ENCODE measurements at regions not wholly inside any gene's neighbourhood (a gene's known extent, or its start where the extent isn't known, plus 50 kb on each side); places are given as distances from the start of the nearest gene placed in this dataset.
A peak's percentile ranks its signal among the peaks of the same experiment; 100 is the strongest.

DNA sequence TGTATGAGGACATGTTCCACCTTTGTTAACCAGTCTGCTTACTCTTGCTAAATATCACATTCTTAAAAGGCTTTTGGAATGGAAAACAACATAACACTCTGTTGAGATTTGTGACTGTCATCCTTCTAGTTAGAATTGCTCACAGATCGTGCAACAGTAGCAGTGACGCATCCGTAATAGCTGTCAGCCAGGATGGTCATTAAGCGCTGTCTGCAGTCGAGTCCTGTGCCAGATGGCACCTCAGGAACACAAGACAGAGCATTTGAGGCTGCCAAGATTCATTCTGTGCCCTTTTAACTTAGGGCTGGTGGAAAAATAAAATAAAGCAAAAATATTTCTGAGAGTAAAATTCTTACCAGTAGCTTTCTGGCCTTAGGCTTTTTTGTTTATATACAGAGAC is 348.6 kb downstream of the ANKRD7 start:
- peak; percentile 2 to 14 (median 3) for DNase-seq

DNA sequence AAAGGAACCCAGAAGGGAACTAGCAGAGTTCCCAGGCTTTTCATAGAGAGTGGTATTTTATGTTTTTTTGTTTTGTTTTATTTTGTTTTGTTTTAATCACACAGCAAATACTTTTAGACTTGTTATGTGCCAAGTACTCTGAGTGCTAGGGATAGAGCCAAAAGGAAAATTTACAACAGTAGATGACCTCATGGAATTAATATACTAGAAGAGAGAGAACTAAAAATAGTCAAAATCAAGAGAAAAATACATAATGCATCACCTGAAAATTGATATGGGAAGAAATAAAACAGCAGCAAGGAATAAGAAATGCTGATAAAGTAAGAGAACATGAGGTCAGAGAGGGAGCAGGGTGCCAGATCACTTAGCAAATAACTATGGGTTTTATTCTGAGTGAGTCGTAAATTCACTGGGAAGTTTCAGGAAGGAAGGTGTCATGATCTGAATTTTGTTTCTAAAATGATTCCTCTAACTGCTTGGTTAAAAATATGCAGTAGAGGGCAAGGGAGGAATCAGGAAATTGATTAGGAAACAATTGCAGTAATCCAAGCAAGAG is 351.0 kb downstream of the ANKRD7 start:
- peak in 2 of 3 donors; percentile 8 to 18 for DNase-seq

DNA sequence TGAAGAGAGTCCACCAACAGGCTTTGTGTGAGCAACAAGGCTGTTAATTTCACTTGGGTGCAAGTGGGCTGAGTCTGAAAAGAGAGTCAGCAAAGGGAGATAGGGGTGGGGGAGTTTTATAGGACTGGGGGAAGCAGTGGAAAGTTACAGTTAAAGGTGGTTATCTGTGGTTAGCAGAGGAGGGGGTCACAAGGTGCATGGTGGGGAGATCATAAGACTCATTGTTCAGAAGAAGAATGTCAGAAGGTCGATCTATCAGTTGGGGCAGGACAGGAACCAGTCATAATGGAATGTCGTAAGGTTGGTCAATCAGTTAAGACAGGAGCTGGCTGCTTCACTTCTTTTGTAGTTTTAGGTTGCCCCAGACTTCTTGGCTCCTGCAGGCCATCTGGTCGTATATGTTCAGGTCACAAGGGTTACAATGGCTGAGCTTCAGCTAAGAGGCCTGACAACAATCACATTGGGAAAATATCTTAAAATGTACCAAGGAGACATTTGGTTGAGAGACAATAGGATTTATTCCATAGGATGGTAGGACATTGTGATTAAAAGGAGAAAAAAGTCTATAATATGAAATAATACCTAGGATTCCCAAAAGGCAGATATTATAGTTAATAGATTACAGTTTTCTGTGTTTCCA is 356.4 kb downstream of the ANKRD7 start:
- DNase-seq = no peak

DNA sequence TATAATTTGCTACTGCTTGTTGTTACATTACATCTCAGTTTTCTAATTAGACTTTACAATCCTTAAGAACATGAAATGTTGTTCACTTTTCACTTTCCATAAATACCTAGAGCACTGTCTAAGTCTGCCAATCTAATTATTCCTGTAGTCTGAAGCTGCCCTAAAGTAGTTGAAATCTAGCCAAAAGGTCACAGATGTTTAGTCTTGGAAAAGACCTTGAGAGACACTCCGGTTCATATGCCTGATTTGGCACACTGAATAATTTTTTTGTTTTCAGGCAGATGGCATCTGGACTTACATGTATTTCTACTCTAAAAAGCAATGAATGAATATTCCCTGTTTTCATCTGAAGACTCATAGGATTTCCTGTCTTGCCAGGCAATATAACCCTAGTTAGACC is 359.1 kb downstream of the ANKRD7 start:
- DNase-seq = no peak

DNA sequence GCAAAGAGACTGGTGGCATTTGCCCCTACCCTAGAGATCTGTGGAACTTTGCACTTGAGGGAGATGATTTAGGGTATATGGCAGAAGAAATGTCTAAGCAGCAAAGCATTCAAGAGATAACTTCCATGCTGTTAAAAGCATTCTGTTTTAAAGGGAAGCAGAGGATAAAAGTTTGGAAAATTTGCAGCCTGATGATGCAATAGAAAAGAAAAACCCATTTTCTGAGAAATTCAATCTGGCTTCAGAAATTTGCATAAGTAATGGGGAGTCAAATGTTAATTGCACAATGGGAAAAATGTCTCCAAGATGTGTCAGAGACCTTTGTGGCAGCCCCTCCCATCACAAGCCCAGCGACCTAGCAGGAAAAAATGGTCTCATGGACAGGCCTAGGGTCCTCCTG is 361.7 kb downstream of the ANKRD7 start:
- no peak for DNase-seq

DNA sequence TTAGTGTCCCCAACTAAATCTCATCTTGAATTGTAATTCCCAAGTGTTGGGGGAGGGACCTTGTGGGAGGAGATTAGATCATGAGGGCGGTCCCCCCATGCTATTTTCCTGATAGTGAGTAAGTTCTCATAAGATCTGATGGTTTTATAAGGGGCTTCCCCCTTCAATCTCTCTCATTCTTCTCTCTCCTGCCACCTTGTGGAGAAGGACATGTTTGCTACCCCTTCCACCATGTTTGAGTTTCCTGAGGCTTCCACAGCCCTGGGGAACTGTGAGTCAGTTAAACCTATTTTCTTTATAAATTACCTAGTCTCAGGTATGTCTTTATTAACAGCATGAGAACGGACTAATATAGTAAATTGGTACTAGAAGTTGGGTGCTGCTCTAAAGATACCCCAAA is 365.6 kb downstream of the ANKRD7 start:
- DNase-seq = no peak

DNA sequence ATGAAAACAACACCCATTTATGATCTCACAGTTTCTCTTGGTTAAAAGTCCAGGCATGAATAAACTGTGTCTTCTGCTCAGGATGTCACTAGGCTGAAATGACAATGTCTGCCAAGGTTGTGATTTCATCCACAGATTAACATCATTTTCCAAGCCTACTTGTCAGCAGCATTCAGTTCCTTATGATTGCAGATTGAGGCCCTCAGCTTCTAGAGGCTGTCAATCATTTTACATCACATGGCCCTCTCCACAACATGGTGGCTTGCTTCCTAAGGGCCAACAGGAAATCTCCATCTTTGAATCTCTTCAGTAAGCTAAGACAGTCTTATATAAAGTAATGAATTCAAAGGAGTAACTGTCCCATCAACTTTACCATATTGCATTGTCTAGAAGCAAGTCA is 377.6 kb downstream of the ANKRD7 start:
- no peak for DNase-seq

DNA sequence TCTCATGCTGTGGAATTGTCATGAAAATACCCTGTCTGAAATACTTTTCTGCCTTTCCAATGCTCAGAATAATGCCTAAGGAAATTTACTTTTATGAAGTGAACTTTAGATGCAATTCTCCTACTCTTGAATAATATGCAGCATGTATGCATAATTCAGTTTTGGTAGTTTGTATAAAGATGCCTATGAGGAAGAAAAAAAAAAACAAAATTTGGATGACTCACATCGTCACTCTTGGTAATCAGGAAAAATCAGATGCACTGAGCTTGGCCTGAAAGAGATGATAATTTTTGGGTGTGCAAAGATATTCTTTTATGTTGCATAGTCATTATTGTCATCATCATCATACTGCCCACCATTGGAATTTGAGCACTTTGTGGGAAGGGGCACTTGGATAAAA is 382.1 kb downstream of the ANKRD7 start:
- no peak for DNase-seq

DNA sequence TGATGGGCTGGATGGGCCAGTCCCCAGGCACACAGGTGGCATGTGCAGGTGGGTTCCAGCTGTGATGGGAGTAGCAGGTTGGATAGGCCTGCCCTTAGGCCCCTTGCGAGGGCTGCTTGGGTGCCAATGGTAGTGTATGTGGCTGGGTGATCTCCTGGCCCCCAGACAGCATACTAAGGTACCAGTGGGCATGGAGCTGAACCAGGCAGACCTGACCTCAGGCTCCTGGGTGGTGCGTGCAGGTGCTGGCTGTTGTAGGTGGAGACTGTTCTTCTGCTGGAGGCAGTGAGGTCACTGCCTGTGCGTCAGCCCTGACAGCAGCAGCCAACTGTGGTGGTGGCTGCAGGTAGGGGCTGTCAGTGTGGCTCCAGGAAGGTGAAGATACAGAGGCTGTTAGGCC is 384.7 kb downstream of the ANKRD7 start:
- DNase-seq = no peak

DNA sequence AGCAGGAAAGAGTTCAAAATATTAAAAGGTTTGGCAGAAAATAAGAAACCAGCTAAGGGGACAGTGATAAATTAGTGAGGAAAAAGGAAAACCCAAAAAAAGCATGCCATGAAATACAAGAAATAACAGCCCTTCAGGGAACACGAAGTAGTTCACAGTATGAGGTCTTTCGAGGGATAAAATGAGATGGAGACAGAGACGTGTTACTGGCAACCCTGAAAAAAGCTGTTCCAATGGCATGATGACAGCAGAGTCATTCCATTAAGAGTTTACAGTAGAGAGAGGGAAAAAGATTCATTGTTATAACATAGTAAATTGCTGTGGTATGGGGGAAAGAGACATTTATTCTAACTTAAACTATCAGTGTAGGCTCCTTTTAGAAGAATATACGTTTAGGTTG is 391.2 kb downstream of the ANKRD7 start:
- peak in 1 of 3 donors; percentile 7 for DNase-seq

DNA sequence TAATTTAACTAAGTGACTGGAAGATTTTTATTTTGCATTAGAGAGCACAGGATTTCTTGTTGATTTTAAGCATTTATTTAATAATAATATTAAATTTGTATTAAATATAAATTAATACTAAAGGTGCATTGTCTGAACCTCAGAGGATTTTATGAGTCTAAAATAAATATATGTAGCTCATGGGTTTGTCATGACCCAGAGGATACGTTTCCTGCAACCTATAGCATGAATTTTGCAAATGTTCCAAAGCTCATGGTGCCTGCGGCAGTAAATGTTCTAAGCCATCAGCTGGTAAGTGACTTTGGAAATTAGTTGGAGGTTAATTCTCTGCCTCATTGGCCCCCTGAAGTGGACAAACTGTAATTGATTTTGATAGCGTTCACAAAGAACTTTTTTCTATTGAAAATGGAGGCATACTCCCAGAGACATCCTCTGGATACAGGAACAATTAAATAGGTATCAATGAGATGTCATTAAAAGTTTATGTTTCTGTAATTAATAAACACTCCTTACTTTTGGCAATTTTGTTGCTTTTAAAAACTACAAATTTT is 397.4 kb downstream of the ANKRD7 start:
- no peak for DNase-seq

DNA sequence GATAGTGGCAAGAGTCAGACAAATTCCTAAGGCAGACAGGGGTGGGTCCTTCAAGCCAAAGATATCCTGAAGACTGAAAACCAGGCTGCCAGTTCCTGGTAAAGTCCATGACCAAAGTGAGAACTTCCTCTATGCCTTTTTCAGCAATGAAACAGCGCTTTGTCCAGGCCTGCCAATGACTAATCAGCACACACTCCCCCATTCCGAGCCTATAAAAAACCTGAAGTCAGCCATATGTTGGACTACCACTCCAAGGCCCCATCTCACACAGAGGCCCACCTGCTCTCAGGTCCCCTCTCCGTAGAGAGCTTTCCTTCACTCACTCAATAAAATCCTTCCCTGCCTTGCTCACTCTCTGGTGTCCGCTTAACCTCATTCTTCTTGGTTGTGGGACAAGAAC is 402.2 kb downstream of the ANKRD7 start:
- no peak for DNase-seq

DNA sequence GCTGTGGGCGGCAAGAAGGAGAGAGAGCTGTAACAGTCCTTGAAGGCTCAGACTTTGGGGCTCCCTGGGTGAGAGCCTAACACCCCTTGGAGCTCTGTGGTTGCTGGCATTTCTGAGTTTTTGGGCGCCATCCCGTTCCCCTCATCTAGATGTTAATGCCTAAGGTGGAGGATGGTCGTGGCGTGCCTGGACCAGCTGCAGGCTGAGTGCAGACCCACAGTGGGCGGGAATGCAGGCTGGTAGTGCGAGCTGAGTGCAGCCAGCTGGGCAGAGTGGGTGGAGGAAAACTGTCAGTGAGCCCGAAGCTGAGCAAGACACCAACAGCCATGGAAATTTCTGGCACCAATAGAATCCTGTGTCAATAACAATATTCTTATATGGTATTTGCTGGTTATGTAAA is 403.0 kb downstream of the ANKRD7 start:
- no peak for DNase-seq

DNA sequence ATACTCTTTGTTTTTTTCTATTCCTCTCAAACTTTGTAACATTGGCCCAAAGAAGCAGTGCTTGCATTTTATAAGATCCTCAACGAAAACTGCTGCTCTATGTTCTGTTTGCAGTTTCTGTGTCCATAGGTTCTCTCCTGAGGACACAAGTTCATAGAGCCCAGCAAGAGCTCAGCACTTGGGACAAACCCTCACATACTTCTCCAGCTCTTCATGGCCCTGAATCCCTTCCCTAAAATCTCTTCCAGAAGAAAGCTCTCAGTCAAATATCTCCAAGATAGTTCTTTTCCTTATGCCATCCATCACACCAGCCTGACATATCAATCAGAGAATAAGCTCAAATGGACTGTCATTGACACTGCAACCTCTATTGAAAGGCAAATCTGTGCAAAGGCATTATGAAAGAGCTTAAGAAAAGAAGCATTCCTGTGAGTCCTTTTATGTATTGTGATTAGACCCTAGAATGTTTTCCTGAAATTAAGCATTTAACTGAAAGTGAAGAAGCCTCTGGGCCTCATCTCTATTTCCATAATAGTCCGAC is 405.5 kb downstream of the ANKRD7 start:
- no peak for DNase-seq

DNA sequence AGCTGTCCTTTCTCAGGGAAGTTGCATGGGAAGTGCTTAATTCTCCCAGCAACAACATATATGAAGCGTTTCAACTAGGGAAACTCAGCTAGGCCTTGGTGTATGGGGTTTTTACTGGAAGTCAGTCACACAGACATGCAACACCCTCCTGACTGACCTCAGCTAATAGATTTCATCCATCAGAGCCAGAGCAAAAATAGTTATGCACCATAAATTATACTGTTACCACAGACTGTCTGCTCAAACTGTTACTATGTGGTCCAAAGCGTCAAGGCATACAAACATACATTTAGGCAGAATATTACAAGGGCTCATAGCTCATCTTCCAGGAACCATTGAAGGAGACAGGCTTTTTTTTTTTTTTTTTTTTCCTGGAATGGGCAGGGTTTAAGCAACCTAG is 417.9 kb downstream of the ANKRD7 start:
- DNase-seq = peak in 1 of 3 donors; percentile 3

DNA sequence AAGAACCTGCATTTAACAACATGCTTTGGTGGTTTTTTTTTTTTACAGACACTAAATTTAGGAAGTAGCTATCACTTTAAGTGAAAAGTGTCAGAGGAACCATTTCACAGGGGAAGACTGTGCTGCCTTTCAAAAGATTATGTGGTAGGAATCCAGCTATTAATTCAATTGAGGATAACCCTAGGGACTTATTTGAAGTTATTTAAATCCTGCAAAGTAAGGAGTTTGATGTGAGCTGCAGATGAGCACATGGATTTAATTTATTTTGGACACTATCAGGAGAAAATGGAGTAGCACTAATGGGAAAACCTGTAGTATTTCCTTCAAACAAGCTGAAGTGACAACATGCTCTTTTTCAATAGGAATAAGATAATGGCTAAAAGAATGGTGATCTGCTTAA is 419.8 kb downstream of the ANKRD7 start:
- no peak for DNase-seq

DNA sequence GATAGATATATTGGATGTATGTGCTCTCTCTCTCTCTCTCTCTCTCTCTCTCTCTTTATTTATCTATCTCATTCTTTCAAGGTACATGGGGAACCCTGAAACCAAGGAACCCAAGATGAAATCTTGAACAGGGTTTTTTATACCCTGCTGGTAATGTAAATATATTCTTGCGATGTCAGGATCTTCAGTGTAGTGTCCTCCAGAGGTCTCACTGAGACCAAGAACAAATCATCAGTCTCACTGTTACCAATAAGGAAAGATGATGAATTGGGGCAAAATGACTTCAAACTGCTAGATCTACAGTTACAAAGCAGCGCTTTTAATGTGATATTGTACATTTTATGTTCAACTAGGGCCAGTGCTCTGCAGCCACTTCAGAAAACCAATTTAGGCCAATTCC is 423.5 kb downstream of the ANKRD7 start:
- peak in 2 of 3 donors; percentile 2 to 11 for DNase-seq

DNA sequence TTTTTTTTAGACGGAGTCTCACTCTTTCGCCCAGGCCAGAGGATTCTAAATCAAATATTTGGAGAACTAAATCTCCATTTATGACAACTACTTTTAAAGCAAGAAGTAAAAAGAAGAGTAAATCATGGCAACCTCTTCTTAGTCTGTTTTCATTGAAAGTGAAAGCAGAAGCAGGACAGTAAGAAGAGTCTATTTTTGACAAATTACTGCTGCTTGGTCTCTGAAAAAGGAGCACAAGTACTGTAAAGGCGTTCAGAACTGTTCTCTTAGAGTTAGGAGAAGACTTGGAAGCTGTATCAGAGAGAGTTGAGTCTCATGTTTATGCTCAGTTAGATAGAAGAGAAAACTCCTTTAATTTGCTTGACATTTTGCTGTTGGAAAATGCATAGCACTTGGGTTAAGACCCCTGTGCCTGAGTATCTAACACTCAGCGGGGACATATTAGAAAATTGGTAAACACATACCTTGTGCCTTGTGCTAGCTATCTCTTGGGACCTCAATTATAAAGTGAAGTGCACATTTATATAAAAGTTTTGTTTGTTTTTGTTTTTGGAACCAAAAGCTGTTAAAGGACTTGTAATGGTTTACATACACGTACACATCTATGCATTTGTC is 433.0 kb downstream of the ANKRD7 start:
- no peak for DNase-seq

DNA sequence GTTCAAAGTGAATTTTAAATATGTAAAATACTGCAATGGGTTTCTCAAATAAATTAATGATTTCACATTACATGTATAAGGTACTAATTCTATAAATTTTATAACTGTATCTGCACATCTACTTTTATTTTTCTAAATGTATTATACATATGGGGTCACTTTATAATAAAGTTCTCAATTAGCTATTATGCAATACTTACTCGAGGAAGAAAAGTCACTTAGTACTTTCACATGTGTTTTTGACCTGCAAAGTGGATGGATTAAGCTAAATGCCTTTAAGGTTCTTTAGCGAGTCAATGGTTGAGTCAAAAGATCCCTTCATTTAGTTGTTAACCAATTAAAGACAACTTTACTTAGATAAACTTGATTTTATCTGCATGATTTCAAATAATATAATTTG is 437.8 kb downstream of the ANKRD7 start:
- no peak for DNase-seq

DNA sequence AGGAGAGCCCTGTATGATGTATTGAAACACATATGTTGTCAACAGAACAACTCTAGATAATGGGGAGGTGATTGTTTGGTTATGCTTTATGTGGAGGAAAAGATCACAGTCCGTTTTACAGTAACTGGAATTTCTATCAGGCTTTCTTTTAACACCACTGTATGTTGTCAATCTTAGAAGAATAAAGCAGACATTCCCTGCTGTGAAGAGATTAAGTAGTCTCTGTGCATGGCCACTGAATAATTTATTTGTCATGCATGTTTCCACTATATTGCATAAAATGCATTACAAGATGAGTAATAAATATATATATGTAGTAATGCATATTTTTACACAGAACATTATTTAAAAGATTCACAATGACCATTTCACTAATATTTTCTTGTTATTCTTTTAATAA is 440.0 kb downstream of the ANKRD7 start:
- no peak for DNase-seq

DNA sequence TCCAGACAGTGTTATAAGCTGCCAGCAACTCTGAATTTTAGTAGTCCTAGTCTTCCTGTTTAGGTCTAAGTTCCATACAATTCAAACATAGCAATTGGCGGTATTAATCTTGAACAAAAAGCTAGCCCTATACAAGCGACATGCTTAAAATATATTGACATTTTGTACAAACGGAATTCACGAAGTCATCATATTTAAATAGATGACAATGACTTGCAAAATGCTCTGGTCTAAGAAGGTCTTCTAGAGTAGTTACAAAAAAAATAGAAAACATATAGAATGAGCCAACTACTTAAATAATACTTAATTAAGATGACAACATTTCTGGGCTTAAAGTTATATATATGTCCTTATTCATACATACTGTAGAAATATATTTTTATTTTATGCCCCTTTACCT is 446.6 kb downstream of the ANKRD7 start:
- no peak for DNase-seq

DNA sequence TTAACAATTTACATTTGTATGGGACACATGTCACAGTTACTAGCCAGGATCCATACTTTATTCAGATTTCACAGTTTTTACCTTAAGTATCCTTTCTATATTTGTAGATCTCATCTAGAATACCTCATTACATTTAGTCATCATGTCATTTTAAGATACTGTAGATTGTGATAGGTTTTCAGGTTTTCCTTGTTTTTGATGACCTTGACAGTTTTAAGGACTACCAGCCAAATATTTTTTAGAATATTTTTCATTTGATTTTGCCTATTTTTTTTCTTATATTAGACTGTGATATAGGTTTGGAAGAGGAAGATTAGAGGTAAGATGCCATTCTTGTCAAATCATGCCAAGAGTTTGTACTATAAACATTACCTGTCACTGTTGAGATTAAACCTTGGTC is 460.3 kb downstream of the ANKRD7 start:
- no peak for DNase-seq

DNA sequence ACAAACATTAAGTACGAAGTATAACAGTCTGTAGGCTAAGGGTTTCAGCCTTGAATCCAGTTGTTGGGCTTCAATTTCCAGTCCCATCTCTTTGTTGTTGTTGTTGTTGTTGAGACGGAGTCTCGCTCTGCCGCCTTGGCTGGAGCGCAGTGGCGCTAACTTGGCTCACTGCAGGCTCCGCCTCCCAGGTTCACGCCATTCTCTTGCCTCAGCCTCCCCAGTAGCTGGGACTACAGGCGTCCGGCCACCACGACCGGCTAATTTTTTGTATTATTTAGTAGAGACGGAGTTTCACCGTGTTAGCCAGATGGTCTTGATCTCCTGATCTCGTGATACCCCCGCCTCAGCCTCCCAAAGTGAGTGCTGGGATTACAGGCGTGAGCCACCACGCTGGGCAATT is 464.9 kb downstream of the ANKRD7 start:
- no peak for DNase-seq

Measured in muscle of back (tissue), 3 donors.